Fibroblast of skin of right quadriceps (primary cell): ENCODE measurements at regions not wholly inside any gene's neighbourhood (a gene's known extent, or its start where the extent isn't known, plus 50 kb on each side); places are given as distances from the start of the nearest gene placed in this dataset.

Source experiments
- DNase-seq: peaks from one replicate; pipeline ENCODE4 v3.0.0-alpha.2; 2013

DNA sequence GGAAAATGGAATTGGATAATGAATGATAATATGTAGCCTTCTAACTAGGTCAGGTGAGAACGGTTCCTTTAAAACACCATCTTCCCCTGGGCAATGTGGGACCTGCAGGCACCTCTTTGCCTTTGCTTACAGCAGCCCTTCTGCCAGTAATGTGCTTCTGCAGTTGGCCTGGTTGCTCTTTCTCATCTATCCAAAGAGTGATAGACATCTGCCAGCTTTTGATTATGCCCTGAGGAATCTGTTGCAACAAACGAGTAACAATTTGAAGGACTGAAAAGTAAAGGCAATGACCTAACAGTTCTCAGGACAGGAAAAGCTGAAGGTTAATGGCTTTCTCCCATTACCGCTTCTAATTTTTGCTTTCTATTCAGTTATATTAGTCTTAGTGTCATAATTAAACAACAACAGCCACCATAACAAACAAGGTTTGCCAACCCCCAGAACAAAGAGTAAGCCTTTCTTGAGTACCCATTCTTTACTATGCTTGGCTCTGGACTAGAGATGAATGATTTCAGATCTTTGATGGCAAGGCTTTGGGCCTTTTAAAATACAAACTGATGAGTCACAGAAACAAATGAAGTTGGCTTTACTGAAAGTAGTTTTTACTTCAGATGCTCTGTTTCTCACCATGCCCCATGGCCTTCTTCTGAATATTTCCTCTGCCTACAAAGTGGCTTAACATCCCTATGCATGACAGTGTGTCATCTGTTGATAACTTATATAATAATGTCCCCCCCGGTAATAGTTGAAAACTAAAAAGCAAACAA lies 76.1 kb upstream of the KRR1 start:
- peak; percentile 32 for DNase-seq

DNA sequence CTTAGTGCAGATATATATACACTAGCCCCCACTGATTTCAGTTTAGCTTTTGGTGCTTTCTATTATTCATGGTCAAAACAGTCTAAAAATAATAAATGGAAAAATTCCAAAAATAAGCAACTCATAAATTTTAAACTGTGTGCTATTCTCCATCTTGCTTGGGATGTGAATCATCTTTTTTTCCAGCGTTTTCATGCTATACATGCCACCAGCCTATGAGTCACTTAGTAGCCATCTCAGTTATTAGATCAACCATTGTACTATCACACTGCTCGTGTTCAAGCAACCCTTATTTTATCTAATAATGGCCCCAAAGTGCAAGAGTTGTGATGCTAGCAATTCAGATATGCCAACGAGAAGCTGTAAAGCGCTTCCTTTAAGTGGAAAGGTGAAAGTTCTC lies 73.9 kb upstream of the KRR1 start:
- peak; percentile 96 for DNase-seq

DNA sequence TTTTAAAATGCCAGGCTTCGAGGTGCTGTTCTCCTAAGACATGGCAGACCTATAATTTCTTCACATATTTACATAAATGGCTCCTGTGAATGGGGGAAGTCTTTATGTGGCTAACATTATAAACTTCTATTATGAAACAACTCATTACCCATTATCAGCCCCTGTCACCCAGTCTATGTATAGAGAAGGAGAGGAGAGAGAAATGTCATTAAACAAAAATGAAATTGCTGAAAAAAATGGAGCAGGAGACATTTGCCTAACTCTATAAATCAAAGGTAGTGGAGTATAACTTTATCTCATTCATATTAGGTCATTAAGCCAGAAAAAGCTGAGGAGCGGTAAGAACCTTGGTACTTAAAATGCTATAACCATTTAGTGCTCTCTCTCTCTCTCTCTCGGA lies 71.9 kb upstream of the KRR1 start:
- DNase-seq = no peak

DNA sequence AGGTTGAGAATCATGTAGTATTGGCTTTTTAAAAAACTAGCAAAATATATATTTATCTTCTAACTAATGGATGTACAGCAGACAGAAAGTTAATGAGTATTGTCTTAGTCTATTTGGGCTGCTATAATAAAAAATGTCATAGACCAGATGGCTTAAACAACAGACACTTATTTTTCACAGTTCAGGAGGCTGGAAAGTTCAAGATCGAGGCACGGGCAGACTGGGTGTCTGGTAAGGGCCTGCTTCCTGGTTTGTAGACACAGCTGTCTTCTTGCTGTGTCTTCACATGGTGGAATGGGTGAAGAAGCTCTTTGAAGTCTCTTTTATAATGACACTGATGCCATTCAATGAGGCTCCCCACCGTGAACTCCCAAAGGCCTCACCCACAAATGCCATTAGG lies 70.1 kb upstream of the KRR1 start:
- no peak for DNase-seq

- no peak for DNase-seq
Observed at GRCh38 chr12:75579552-75579951, 68.1 kb upstream of the KRR1 start.

DNA sequence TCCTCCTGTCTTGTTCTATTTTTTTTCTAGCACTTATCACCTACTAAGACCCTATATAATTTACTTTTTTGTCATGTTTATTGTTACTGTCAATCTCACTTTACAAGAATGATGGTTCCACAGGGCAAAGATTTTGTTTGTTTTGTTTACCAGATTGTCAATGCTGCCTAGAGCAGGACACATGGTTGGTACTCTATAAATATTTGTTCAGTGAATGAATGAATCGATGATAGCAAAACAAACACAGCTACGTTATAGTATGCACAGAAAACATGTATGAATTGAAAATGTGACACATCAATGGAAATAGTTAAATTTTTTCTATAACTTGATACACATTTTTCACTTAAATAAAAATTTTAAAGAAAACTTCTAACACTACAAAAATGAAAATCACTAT lies 67.1 kb upstream of the KRR1 start:
- no peak for DNase-seq

- no peak for DNase-seq
Observed at GRCh38 chr12:75577812-75578211, 66.4 kb upstream of the KRR1 start.

DNA sequence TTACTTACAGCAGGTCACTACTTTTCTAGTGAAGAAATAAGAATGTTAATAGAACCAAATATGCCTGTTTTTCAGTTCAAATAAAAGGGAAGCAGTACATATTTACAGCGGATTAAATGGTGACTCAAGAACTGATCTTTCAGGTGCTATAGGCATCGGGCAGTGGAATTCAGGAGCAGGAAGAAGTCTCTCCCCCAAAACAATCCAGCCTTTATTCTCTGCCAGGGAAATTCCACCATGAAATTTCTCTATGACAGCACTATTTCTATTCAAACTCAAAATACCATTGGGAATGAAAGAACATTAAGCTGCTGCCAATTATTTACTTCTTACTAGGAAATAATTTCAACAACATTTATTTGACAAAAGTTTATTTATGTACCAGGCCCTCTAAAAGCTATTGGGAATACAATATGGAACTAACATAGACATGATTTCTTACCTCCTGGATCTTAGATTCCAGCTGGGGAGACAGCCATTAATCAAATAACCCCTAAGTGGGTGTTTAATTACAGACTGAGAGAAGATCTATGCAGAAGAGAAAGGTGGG lies 60.3 kb upstream of the KRR1 start:
- no peak for DNase-seq

- DNase-seq = no peak
Observed at GRCh38 chr12:75571204-75571603, 59.8 kb upstream of the KRR1 start.

GRCh38 chr12:75568801-75569200 lies 57.4 kb upstream of the KRR1 start:
- DNase-seq = no peak

DNA sequence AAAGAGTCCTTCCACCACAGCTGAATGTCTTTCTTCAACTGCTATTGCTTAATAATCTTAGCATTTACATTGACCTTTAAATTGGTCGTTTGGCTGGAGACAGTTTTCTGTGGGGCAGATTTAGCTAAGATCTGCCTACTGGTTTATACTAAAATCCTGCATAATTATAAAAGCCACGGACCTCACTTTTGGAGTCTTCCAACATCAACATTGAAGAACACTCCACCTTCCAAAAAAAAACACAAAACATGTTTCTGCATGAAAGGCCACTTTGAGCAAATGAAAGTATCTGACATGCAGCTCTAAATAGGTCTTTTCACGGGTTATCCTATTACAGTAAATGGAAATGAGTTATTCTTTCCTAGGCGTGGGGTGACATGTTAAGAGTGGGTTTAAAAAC lies 57.0 kb upstream of the KRR1 start:
- no peak for DNase-seq

DNA sequence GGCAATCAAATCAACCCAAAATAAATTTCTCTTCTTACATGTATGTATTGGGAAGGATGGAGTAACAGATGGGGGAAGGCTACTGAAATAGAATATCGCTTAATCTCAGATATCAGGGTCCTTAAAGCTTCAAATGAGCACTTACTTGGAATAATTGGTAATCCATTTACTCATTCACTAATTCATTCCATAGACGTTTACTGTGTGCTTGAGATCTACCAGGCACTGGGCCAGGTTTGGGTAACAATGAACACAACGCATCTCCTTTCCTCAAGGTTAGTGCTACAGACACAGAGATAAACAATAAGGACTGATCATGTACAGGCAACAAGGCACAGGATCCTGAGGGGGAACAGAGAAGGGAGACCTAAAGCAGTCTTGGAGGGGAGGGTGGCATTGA lies 54.4 kb upstream of the KRR1 start:
- no peak for DNase-seq

GRCh38 chr12:75564852-75565251 lies 53.4 kb upstream of the KRR1 start:
- DNase-seq = no peak

DNA sequence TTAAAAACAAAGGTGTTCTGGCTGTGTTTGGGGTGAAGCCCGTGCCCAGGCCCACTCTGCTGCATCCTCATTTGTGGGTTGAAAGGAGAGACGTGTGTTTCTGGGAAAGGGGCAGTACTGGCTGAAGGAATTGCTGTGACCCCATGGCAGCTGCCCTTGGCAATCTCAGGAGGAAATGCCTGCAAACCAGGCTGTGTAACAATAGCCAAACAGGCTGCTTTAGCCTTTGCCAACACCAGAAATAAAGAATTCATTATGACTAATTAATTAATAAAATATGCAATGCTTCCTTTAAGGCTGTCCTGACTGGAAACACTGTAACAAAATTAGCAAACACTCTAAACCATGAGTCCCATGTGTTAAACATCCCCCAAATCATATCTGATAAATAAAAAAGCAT lies 53.0 kb upstream of the KRR1 start:
- DNase-seq = peak; percentile 32

GRCh38 chr12:75563351-75563750 lies 51.9 kb upstream of the KRR1 start:
- DNase-seq = no peak

- DNase-seq = no peak
Observed at GRCh38 chr12:75561921-75562320, 50.5 kb upstream of the KRR1 start.
